Heart right ventricle (tissue), 16 donors: ENCODE measurements at regions not wholly inside any gene's neighbourhood (a gene's known extent, or its start where the extent isn't known, plus 50 kb on each side); places are given as distances from the start of the nearest gene placed in this dataset.

Experiments used
- ATAC-seq, 8 donors: fragments of 200-7000 bp; cut with Tn5 transposase; one replicate each; pipeline ENCODE4 v1.9.1; 2020; ENCODE audit warnings: mild to moderate bottlenecking in 8 of 8, moderate library complexity in 8 of 8, moderate number of reproducible peaks in 1 of 8
- DNase-seq, 2 donors: peaks; one replicate each; pipeline ENCODE4 v3.0.0-alpha.2; 2020
- H3K27ac ChIP-seq, 10 donors: fragments of 200-600 bp; sonication (generic) in 2 of 10; one replicate each; pipeline versions ENCODE4 v1.5.0 to v1.8.0; 2020 to 2022; ENCODE audit warnings: mild to moderate bottlenecking in 3 of 10
- H3K27me3 ChIP-seq, 7 donors: fragments of 200-600 bp; one replicate each; pipeline ENCODE4 v1.8.0; 2021 to 2022; ENCODE audit warnings: mild to moderate bottlenecking in 2 of 7
- H3K36me3 ChIP-seq, 9 donors: fragments of 200-600 bp; sonication (generic) in 1 of 9; one replicate each; pipeline versions ENCODE4 v1.5.0 to v1.8.0; 2020 to 2022; ENCODE audit warnings: mild to moderate bottlenecking in 2 of 9
- H3K4me1 ChIP-seq, 9 donors: fragments of 200-600 bp; sonication (generic) in 1 of 9; one replicate each; pipeline versions ENCODE4 v1.5.0 to v1.8.0; 2020 to 2022; ENCODE audit warnings: mild to moderate bottlenecking in 4 of 9
- H3K4me3 ChIP-seq, 10 donors: fragments of 200-600 bp; sonication (generic) in 2 of 10; one replicate each; pipeline versions ENCODE4 v1.5.0 to v1.8.0; 2020 to 2022; ENCODE audit warnings: mild to moderate bottlenecking in 7 of 10, moderate library complexity in 2 of 10
- H3K9me3 ChIP-seq, 11 donors: fragments of 200-600 bp in 10 of 11; sonication (generic) in 2 of 11; one replicate each; pipeline versions ENCODE4 v1.5.0 to v1.8.0; 2013 to 2022; ENCODE audit warnings: mild to moderate bottlenecking in 2 of 11, control low read depth in 1 of 11, moderate library complexity in 1 of 11
- CTCF ChIP-seq, 9 donors: fragments of 200-600 bp; sonication (generic) in 2 of 9; IDR thresholded peaks; one replicate each; pipeline versions ENCODE4 v1.5.0 to v1.8.0; 2021 to 2022; ENCODE audit warnings: antibody characterized with exemption in 9 of 9, mild to moderate bottlenecking in 5 of 9, moderate library complexity in 1 of 9
- WGBS, 2 donors: extraction: QIAGEN DNeasy Blood & Tissue Kit; methylation state at CpG; one replicate each; pipeline ENCODE4 v1.1.7; 2013; ENCODE audit warnings: inconsistent platforms in 1 of 2; 5-methylcytosine and 5-hydroxymethylcytosine counted together
- intact Hi-C, 10 donors: fragments of 100-400 bp; cut with DNase I; formaldehyde crosslinking; loops; one replicate each; pipeline versions ENCODE4 v1.11.1 to v1.14.2; 2022
- donor health status: Arrhythmogenic right ventricular cardiomyopathy.
- donor health status: ischemic (EF 13 %, LVEDD 7.1; RV severe dilation, severe dysfunction).
- donor health status: healthy with polysubstance abuse.
- donor health status: DM: no; HTN: yes; CAD: no.
- donor health status: DM: no; HTN: no; CAD: no.
- donor health status: ischemic (EF 25% LVEDD 6.9; RV normal size, moderate dysfunction).
- donor health status: ischemic (EF 25% LVEDD 5.7; RV mildly dilated, moderate dysfunction).
- donor health status: healthy.
- donor health status: DM: yes; HTN: yes; CAD: no.
- donor health status: Ischemic cardiomyopathy.
- donor health status: ischemic (EF 35%, LVEDD 5.7; RV mildly dilated, moderate dysfunction).
- donor health status: nonischemic (EF 11% LVEDD 7.7; RV severe dilation, severe dysfunction).
- donor health status: DM: yes; HTN: yes; CAD: no.
- donor health status: PGD.
- donor health status: ischemic (EF 29% LVEDD 5.4; RV normal size, mild dysfunction).
- donor health status: nonischemic (EF 23%, LVEDD 6.1; RV moderate dilation, normal function).

- peaks cover 0 to 6% (median 0%) of the 10 kb centered on the region in 11 donors for H3K9me3 ChIP-seq
- no peaks in the 10 kb centered on the region for H3K4me1 ChIP-seq
- intact Hi-C loops, result no loop called here
- no peak for TF ChIP-seq CTCF (IDR thresholded peaks at IDR 0.05)
- no peak for ATAC-seq
- no peak for DNase-seq
- H3K27me3 ChIP-seq, result no peaks in the 10 kb centered on the region
- WGBS, 2 donors, result 88 to 93% methylated on average over 4 of the region's 4 CpGs
- no peaks in the 10 kb centered on the region for H3K36me3 ChIP-seq
- no peak overlapping the region for H3K27ac ChIP-seq
- H3K4me3 ChIP-seq, result no peak overlapping the region
Measured at GRCh38 chr4:30386266-30386895, 333.8 kb upstream of the PCDH7 start.

- no peaks in the 10 kb centered on the region for H3K4me1 ChIP-seq
- intact Hi-C loops, result no loop called here
- WGBS, 2 donors, result 68 to 79% methylated on average over 2 of the region's 2 CpGs
- DNase-seq (no peak), ATAC-seq (no peak)
- H3K27me3 ChIP-seq, result no peaks in the 10 kb centered on the region
- H3K9me3 ChIP-seq, result peaks cover 0 to 23% (median 8%) of the 10 kb centered on the region in 11 donors
- TF ChIP-seq CTCF (IDR thresholded peaks at IDR 0.05), result no peak
- no peak overlapping the region for H3K4me3 ChIP-seq
- H3K36me3 ChIP-seq, result no peaks in the 10 kb centered on the region
- H3K27ac ChIP-seq, result no peak overlapping the region
Measured at GRCh38 chr4:30395902-30396301, 324.3 kb upstream of the PCDH7 start.

- intact Hi-C loops, result no loop called here
- Histone ChIP-seq H3K27me3 (no peaks in the 10 kb centered on the region), H3K4me3 (no peak overlapping the region), H3K4me1 (no peaks in the 10 kb centered on the region), H3K27ac (no peak overlapping the region), H3K9me3 (peaks cover 0 to 23% (median 8%) of the 10 kb centered on the region in 11 donors), H3K36me3 (no peaks in the 10 kb centered on the region)
- ATAC-seq (no peak), DNase-seq (no peak)
- WGBS, 2 donors, result 50 to 60% methylated on average over 2 of the region's 2 CpGs
- TF ChIP-seq CTCF (IDR thresholded peaks at IDR 0.05), result no peak
Measured at GRCh38 chr4:30396772-30397475, 323.2 kb upstream of the PCDH7 start.

GRCh38 chr4:30399476-30399875 is 320.7 kb upstream of the PCDH7 start:
- Histone ChIP-seq H3K27me3 (no peaks in the 10 kb centered on the region), H3K9me3 (peaks cover 0 to 6% (median 0%) of the 10 kb centered on the region in 11 donors), H3K36me3 (no peaks in the 10 kb centered on the region), H3K4me3 (no peak overlapping the region), H3K4me1 (no peaks in the 10 kb centered on the region), H3K27ac (no peak overlapping the region)
- intact Hi-C loops, result no loop called here
- ATAC-seq (no peak), DNase-seq (no peak)
- no peak for TF ChIP-seq CTCF (IDR thresholded peaks at IDR 0.05)
- WGBS, 2 donors, result 87 to 91% methylated on average over 1 of the region's 1 CpG
